SK-N-SH (cell line): ENCODE measurements at regions not wholly inside any gene's neighbourhood (a gene's known extent, or its start where the extent isn't known, plus 50 kb on each side); places are given as distances from the start of the nearest gene placed in this dataset.

Experiments
- CTCF ChIA-PET: fragments of 300-600, 350-600 bp; formaldehyde crosslinking; extraction: SDS; loops from one replicate; lab custom pipeline; 2021; lab: Yijun Ruan, JAX
- POLR2A ChIA-PET: fragments of 350-600 bp; sonication (Branson Sonifier 250); formaldehyde crosslinking; extraction: SDS; loops from one replicate; lab custom pipeline; 2020; ENCODE audit warnings: antibody characterized with exemption, inconsistent platforms; lab: Yijun Ruan, JAX
- DNase-seq: peaks from one replicate; pipeline ENCODE4 v3.0.0; 2012
- H2AFZ ChIP-seq: fragments of 200-600 bp; sonication (generic); 2 replicates; pipeline ENCODE4 v1.8.1; 2016; ENCODE audit warnings: antibody characterized with exemption, mild to moderate bottlenecking, low read depth
- H3F3A ChIP-seq: fragments of 200-600 bp; sonication (generic); replicated peaks from 2 replicates; pipeline ENCODE3; 2016; ENCODE audit warnings: antibody characterized with exemption, mild to moderate bottlenecking; ENCODE audit not compliant: insufficient read depth
- H3K27ac ChIP-seq, 2 experiments: fragments of 200-500 bp in 1 of 2; fragments of 200-600 bp in 1 of 2; sonication (Bioruptor generic) in 1 of 2; sonication (generic), shearing (Covaris generic) in 1 of 2; 2 replicates each; pipeline versions ENCODE4 v1.5.1 to v1.6.1; 2014 to 2016; ENCODE audit warnings: low read depth in 2 of 2, inconsistent platforms in 1 of 2, low read length in 1 of 2, mild to moderate bottlenecking in 1 of 2, mixed read lengths in 1 of 2
- H3K27me3 ChIP-seq: fragments of 200-600 bp; sonication (generic), shearing (Covaris generic); 2 replicates; pipeline ENCODE4 v1.6.1; 2016; ENCODE audit warnings: mixed run types; ENCODE audit not compliant: insufficient read depth
- H3K36me3 ChIP-seq, 2 experiments: fragments of 200-500 bp in 1 of 2; fragments of 200-600 bp in 1 of 2; sonication (Bioruptor generic) in 1 of 2; sonication (generic) in 1 of 2; replicated peaks in 1 of 2; 2 replicates each; pipeline versions ENCODE3 to v1.5.1; 2014 to 2016; ENCODE audit warnings: low read length in 1 of 2, mild to moderate bottlenecking in 1 of 2; ENCODE audit not compliant: insufficient read depth in 2 of 2, control insufficient read depth in 1 of 2
- H3K4me1 ChIP-seq, 2 experiments: fragments of 200-500 bp in 1 of 2; fragments of 200-600 bp in 1 of 2; sonication (Bioruptor generic) in 1 of 2; sonication (generic), shearing (Covaris generic) in 1 of 2; 2 replicates each; pipeline versions ENCODE4 v1.5.1 to v1.6.1; 2014 to 2016; ENCODE audit warnings: low read depth in 1 of 2, low read length in 1 of 2, mixed run types in 1 of 2; ENCODE audit not compliant: insufficient read depth in 2 of 2, control insufficient read depth in 1 of 2
- H3K4me2 ChIP-seq: fragments of 200-600 bp; sonication (generic), shearing (Covaris generic); 2 replicates; pipeline ENCODE4 v1.6.1; 2017; ENCODE audit warnings: mixed run types
- H3K4me3 ChIP-seq, 2 experiments: fragments of 200-500 bp in 1 of 2; fragments of 200-600 bp in 1 of 2; sonication (Bioruptor generic) in 1 of 2; sonication (generic), shearing (Covaris generic) in 1 of 2; 2 replicates each; pipeline versions ENCODE4 v1.5.1 to v1.8.1; 2014 to 2016; ENCODE audit warnings: low read depth in 2 of 2, inconsistent platforms in 1 of 2, low read length in 1 of 2, mild to moderate bottlenecking in 1 of 2, mixed read lengths in 1 of 2, moderate library complexity in 1 of 2
- H3K79me2 ChIP-seq: fragments of 200-600 bp; sonication (generic); 2 replicates; pipeline ENCODE4 v1.8.1; 2017; ENCODE audit warnings: mild to moderate bottlenecking; ENCODE audit not compliant: insufficient read depth
- H3K9ac ChIP-seq: fragments of 200-600 bp; sonication (generic); 2 replicates; pipeline ENCODE4 v1.6.1; 2017; ENCODE audit warnings: mixed run types
- H3K9me2 ChIP-seq: fragments of 200-600 bp; sonication (generic); 2 replicates; pipeline ENCODE4 v1.6.1; 2017; ENCODE audit warnings: mixed run types
- H3K9me3 ChIP-seq: fragments of 200-600 bp; sonication (generic); 2 replicates; pipeline ENCODE4 v1.6.1; 2017; ENCODE audit warnings: mixed run types, mild to moderate bottlenecking, moderate library complexity
- H4K20me1 ChIP-seq: fragments of 200-600 bp; sonication (generic); 2 replicates; pipeline ENCODE4 v1.6.1; 2017; ENCODE audit warnings: mild to moderate bottlenecking, mixed run types; ENCODE audit not compliant: insufficient read depth
- GABPA ChIP-seq: IDR thresholded peaks from 2 replicates; pipeline ENCODE4 v1.4.0; 2012; ENCODE audit warnings: low read depth, mild to moderate bottlenecking
- JUND ChIP-seq: IDR thresholded peaks from 2 replicates; pipeline ENCODE4 v1.4.0; 2012
- RAD21 ChIP-seq: IDR thresholded peaks from 2 replicates; pipeline ENCODE4 v1.6.1; 2012; ENCODE audit warnings: mild to moderate bottlenecking, low read length
- RFX5 ChIP-seq: IDR thresholded peaks from 2 replicates; pipeline ENCODE4 v1.6.1; 2012; ENCODE audit warnings: mild to moderate bottlenecking, improper control_type of control experiment, low read length
- TAF1 ChIP-seq: IDR thresholded peaks from 2 replicates; pipeline ENCODE4 v1.6.1; 2012; ENCODE audit warnings: low read depth, mild to moderate bottlenecking, low read length, moderate library complexity, borderline replicate concordance
- TEAD4 ChIP-seq: IDR thresholded peaks from 2 replicates; pipeline ENCODE4 v1.4.0; 2012; ENCODE audit warnings: mild to moderate bottlenecking, borderline replicate concordance; ENCODE audit not compliant: insufficient read depth
- YY1 ChIP-seq: IDR thresholded peaks from 2 replicates; pipeline ENCODE4 v1.4.0; 2012; ENCODE audit warnings: low read depth, mild to moderate bottlenecking
- WGBS: methylation state at CpG from one replicate; pipeline ENCODE4 v1.1.6; 2017; ENCODE audit warnings: low lambda C conversion rate; 5-methylcytosine and 5-hydroxymethylcytosine counted together
- TF ChIP-seq, protein P1 (sequence below): fragments of 150-350 bp; IDR thresholded peaks from 2 replicates; pipeline ENCODE4 v1.6.1; 2017; ENCODE audit warnings: antibody characterized with exemption, low read length, low read depth, borderline replicate concordance
- TF ChIP-seq, protein P2 (sequence below): IDR thresholded peaks from 2 replicates; pipeline ENCODE4 v1.4.0; 2012; ENCODE audit warnings: low read depth, borderline replicate concordance
- TF ChIP-seq, protein P3 (sequence below): IDR thresholded peaks from 2 replicates; pipeline ENCODE4; 2012
- TF ChIP-seq, protein P4 (sequence below): fragments of 200-600 bp; sonication (generic); IDR thresholded peaks from 2 replicates; pipeline ENCODE4 v1.6.1; 2017; ENCODE audit warnings: antibody characterized with exemption, mild to moderate bottlenecking, moderate library complexity

DNA sequence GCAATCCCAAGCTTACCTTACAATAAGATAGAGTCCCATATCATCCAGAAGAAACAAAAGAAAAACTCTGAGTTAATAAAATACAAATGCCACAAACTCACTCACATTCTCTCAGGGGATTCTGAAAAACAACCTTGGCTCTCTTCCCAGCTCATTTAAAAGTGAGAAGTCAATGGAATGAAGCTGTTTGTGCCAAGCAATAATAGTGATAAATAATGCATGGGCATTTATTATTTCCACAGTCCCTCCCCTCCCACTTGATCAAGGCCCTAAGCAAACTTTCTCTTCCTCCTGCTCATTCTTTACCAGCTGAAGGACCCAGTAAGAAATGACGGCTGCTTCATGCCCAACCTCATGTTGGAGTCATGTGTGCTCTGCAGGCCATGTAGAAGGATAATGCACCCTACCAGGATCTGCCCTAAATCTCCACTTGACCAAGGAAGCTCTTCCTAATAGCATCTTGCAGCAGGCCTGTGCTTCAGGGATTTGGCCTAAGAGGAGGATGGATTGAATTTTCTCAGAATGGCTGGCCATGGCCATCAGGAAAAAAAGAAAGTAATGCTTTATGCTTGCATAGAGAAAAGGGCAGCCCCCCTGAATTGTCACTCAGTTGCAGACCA is 451.3 kb downstream of the GPAM start (continued):
- no peak for TF ChIP-seq YY1
- TF ChIP-seq TEAD4, result no peak
- no peak for TF ChIP-seq JUND

DNA sequence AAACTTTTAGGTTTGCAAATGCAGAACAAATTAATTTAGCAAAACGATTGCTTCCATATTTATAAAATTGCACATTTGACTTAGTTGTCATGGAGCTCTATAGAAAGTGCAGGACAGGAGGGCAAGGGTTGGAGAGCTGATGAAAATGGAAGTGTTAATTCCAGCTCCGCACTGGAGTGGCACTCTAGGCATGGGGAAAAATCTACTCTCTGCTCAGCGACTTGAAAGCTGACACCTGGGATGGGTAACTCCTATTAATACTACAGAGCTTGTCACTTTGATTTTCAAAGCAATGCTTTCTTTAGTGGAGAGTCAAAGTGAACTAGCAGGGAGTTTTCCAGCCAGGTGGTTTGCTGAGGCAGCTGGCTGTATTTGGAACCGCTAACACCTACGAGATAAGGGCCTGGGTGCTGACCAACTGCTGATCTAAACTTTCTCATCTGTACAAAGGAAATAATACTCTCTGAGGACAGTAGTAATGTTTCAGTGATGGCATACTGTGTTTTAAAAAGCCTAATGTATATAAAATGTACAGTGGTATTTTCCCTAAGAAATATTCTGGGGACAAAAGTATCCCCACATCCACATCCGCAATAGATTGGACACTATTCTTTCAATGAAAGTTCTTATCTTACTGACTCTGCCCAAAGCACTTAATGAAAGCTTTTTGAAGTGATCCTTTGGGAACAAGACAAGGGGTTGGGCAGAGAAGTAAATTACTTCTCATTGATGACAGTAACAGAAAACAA is 444.3 kb downstream of the GPAM start:
- H3K27me3 ChIP-seq, result no peaks in the 10 kb centered on the region
- peaks cover 3% of the 10 kb centered on the region; the same call in 1 of the 2 replicates for H3K9me2 ChIP-seq
- H3K27ac ChIP-seq, result no peak overlapping the region
- H3F3A ChIP-seq, result no peaks in the 10 kb centered on the region
- no peak for DNase-seq
- POLR2A ChIA-PET, result no interaction called here
- H3K4me3 ChIP-seq, result no peak overlapping the region
- H3K4me2 ChIP-seq, result no peak overlapping the region
- no peaks in the 10 kb centered on the region for H4K20me1 ChIP-seq
- no peaks in the 10 kb centered on the region for H3K4me1 ChIP-seq
- no peaks in the 10 kb centered on the region for H3K36me3 ChIP-seq
- no peaks in the 10 kb centered on the region for H3K79me2 ChIP-seq
- CTCF ChIA-PET, result interaction anchor here (0.8 to 1.5 kb wide), 4 partner anchors 9 to 398 kb away, joined by 3 to 7 read pairs (median 4); no protein-coding TSS in a partner anchor
- TF ChIP-seq, protein P1, sequence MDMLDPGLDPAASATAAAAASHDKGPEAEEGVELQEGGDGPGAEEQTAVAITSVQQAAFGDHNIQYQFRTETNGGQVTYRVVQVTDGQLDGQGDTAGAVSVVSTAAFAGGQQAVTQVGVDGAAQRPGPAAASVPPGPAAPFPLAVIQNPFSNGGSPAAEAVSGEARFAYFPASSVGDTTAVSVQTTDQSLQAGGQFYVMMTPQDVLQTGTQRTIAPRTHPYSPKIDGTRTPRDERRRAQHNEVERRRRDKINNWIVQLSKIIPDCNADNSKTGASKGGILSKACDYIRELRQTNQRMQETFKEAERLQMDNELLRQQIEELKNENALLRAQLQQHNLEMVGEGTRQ, result no peak
- TF ChIP-seq TAF1 (no peak), RFX5 (no peak), YY1 (no peak), JUND (no peak), RAD21 (no peak), GABPA (no peak)
- TF ChIP-seq, protein P2, sequence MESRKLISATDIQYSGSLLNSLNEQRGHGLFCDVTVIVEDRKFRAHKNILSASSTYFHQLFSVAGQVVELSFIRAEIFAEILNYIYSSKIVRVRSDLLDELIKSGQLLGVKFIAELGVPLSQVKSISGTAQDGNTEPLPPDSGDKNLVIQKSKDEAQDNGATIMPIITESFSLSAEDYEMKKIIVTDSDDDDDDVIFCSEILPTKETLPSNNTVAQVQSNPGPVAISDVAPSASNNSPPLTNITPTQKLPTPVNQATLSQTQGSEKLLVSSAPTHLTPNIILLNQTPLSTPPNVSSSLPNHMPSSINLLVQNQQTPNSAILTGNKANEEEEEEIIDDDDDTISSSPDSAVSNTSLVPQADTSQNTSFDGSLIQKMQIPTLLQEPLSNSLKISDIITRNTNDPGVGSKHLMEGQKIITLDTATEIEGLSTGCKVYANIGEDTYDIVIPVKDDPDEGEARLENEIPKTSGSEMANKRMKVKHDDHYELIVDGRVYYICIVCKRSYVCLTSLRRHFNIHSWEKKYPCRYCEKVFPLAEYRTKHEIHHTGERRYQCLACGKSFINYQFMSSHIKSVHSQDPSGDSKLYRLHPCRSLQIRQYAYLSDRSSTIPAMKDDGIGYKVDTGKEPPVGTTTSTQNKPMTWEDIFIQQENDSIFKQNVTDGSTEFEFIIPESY, result no peak
- TF ChIP-seq, protein P3, sequence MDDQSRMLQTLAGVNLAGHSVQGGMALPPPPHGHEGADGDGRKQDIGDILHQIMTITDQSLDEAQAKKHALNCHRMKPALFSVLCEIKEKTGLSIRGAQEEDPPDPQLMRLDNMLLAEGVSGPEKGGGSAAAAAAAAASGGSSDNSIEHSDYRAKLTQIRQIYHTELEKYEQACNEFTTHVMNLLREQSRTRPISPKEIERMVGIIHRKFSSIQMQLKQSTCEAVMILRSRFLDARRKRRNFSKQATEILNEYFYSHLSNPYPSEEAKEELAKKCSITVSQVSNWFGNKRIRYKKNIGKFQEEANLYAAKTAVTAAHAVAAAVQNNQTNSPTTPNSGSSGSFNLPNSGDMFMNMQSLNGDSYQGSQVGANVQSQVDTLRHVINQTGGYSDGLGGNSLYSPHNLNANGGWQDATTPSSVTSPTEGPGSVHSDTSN, result no peak
- TF ChIP-seq, protein P4, sequence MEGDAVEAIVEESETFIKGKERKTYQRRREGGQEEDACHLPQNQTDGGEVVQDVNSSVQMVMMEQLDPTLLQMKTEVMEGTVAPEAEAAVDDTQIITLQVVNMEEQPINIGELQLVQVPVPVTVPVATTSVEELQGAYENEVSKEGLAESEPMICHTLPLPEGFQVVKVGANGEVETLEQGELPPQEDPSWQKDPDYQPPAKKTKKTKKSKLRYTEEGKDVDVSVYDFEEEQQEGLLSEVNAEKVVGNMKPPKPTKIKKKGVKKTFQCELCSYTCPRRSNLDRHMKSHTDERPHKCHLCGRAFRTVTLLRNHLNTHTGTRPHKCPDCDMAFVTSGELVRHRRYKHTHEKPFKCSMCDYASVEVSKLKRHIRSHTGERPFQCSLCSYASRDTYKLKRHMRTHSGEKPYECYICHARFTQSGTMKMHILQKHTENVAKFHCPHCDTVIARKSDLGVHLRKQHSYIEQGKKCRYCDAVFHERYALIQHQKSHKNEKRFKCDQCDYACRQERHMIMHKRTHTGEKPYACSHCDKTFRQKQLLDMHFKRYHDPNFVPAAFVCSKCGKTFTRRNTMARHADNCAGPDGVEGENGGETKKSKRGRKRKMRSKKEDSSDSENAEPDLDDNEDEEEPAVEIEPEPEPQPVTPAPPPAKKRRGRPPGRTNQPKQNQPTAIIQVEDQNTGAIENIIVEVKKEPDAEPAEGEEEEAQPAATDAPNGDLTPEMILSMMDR, result no peak
- no peak overlapping the region for H2AFZ ChIP-seq
- H3K9ac ChIP-seq, result no peak overlapping the region
- no peaks in the 10 kb centered on the region for H3K9me3 ChIP-seq
- WGBS, result 23% methylated on average over 6 of the region's 6 CpGs
